K562 (cell line): ENCODE measurements at regions not wholly inside any gene's neighbourhood (a gene's known extent, or its start where the extent isn't known, plus 50 kb on each side); places are given as distances from the start of the nearest gene placed in this dataset.

Source experiments
- BCOR ChIP-seq: fragments of 450-650 bp; IDR thresholded peaks from 2 replicates; pipeline ENCODE4 v1.6.1; 2016
- BRF1 ChIP-seq: IDR thresholded peaks from 3 replicates; pipeline ENCODE4 v1.6.1; 2011; ENCODE audit warnings: borderline replicate concordance, mild to moderate bottlenecking; ENCODE audit not compliant: insufficient read length; ENCODE audit errors: extremely low read depth
- NFRKB ChIP-seq: fragments of 450-650 bp; IDR thresholded peaks from 2 replicates; pipeline ENCODE4 v1.6.1; 2016; ENCODE audit warnings: low read depth
- PHF8 ChIP-seq: fragments of 200-600 bp; sonication (generic); IDR thresholded peaks from 2 replicates; pipeline ENCODE4 v1.6.1; 2012; ENCODE audit warnings: mixed run types, mild to moderate bottlenecking, inconsistent platforms, low read length, moderate library complexity, borderline replicate concordance
- POLR2A ChIP-seq: fragments of 450-650 bp; conservative IDR thresholded peaks from 2 replicates; pipeline ENCODE4 v1.6.1; 2016
- RFX5 ChIP-seq: IDR thresholded peaks from 2 replicates; pipeline ENCODE4 v1.6.1; 2011; ENCODE audit warnings: low read depth, mild to moderate bottlenecking, improper control_type of control experiment, low read length
- SMARCA5 ChIP-seq: fragments of 450-650 bp; IDR thresholded peaks from 2 replicates; pipeline ENCODE4 v1.6.1; 2016
- TAF7 ChIP-seq: fragments of 450-650 bp; IDR thresholded peaks from 2 replicates; pipeline ENCODE4 v1.6.1; 2016; ENCODE audit warnings: missing genetic modification characterization, missing compliant biosample characterization
- ZNF184 ChIP-seq: sonication (generic); formaldehyde crosslinking; IDR thresholded peaks from 2 replicates; pipeline ENCODE4 v1.5.0; 2020; ENCODE audit warnings: missing genetic modification reagents
- TF ChIP-seq, protein P1 (sequence below), 3 experiments: IDR thresholded peaks in 2 of 3; conservative IDR thresholded peaks in 1 of 3; 2 replicates each; pipeline ENCODE4 v1.5.1; 2011 to 2012; ENCODE audit warnings: low read length in 3 of 3, mild to moderate bottlenecking in 3 of 3, control low read depth in 2 of 3, improper control_type of control experiment in 1 of 3, inconsistent platforms in 1 of 3, low read depth in 1 of 3, mixed read lengths in 1 of 3, moderate library complexity in 1 of 3; ENCODE audit not compliant: insufficient read depth in 2 of 3
- TF ChIP-seq, protein P2 (sequence below): sonication (generic); formaldehyde crosslinking; IDR thresholded peaks from 2 replicates; pipeline ENCODE4 v1.8.0; 2022; ENCODE audit warnings: mild to moderate bottlenecking, missing genetic modification reagents, borderline replicate concordance

GRCh38 chr19:31423896-31424295 lies 74.7 kb upstream of the TSHZ3 start:
- no peak for TF ChIP-seq NFRKB
- no peak for TF ChIP-seq TAF7
- no peak for TF ChIP-seq BRF1
- TF ChIP-seq SMARCA5, result no peak
- TF ChIP-seq, protein P1, sequence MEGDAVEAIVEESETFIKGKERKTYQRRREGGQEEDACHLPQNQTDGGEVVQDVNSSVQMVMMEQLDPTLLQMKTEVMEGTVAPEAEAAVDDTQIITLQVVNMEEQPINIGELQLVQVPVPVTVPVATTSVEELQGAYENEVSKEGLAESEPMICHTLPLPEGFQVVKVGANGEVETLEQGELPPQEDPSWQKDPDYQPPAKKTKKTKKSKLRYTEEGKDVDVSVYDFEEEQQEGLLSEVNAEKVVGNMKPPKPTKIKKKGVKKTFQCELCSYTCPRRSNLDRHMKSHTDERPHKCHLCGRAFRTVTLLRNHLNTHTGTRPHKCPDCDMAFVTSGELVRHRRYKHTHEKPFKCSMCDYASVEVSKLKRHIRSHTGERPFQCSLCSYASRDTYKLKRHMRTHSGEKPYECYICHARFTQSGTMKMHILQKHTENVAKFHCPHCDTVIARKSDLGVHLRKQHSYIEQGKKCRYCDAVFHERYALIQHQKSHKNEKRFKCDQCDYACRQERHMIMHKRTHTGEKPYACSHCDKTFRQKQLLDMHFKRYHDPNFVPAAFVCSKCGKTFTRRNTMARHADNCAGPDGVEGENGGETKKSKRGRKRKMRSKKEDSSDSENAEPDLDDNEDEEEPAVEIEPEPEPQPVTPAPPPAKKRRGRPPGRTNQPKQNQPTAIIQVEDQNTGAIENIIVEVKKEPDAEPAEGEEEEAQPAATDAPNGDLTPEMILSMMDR (IDR thresholded peaks at IDR 0.05 in 2 of 3, conservative IDR thresholded peaks at IDR 0.05 in 1 of 3; ENCODE audit: insufficient read depth in 2 of 3, low read depth in 1 of 3, low read length in 3 of 3), result no peak
- TF ChIP-seq BCOR, result no peak
- TF ChIP-seq RFX5, result no peak
- no peak for TF ChIP-seq ZNF184 (CRISPR knock-in tag)
- no peak for TF ChIP-seq POLR2A
- no peak for TF ChIP-seq PHF8
- TF ChIP-seq, protein P2, sequence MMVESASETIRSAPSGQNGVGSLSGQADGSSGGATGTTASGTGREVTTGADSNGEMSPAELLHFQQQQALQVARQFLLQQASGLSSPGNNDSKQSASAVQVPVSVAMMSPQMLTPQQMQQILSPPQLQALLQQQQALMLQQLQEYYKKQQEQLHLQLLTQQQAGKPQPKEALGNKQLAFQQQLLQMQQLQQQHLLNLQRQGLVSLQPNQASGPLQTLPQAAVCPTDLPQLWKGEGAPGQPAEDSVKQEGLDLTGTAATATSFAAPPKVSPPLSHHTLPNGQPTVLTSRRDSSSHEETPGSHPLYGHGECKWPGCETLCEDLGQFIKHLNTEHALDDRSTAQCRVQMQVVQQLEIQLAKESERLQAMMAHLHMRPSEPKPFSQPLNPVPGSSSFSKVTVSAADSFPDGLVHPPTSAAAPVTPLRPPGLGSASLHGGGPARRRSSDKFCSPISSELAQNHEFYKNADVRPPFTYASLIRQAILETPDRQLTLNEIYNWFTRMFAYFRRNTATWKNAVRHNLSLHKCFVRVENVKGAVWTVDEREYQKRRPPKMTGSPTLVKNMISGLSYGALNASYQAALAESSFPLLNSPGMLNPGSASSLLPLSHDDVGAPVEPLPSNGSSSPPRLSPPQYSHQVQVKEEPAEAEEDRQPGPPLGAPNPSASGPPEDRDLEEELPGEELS (CRISPR knock-in tag), result no peak
